Naive B cell (primary cell): ENCODE measurements at regions not wholly inside any gene's neighbourhood (a gene's known extent, or its start where the extent isn't known, plus 50 kb on each side); places are given as distances from the start of the nearest gene placed in this dataset.

ENCODE experiments used
- ATAC-seq, 2 donors: fragments of 150-1000 bp; cut with Tn5 transposase; 2 replicates each; pipeline ENCODE4 v1.10.0; 2021; ENCODE audit warnings: low read depth in 2 of 2, mild to moderate bottlenecking in 2 of 2, moderate library complexity in 2 of 2
- DNase-seq: peaks from one replicate; pipeline ENCODE4 v3.0.0; 2022
- H3K27ac Mint-ChIP-seq, 6 donors: one replicate each; pipeline ENCODE4 v1.8.0; 2020 to 2022; ENCODE audit warnings: mild to moderate bottlenecking in 6 of 6, mixed read lengths in 6 of 6, moderate library complexity in 5 of 6, inconsistent platforms in 2 of 6
- H3K27me3 Mint-ChIP-seq, 3 donors: one replicate each; pipeline ENCODE4 v1.8.0; 2021 to 2022; ENCODE audit warnings: mixed read lengths in 3 of 3, mild to moderate bottlenecking in 1 of 3
- H3K36me3 Mint-ChIP-seq, 2 donors: one replicate each; pipeline ENCODE4 v1.8.0; 2020 to 2022; ENCODE audit warnings: mixed read lengths in 2 of 2, inconsistent platforms in 1 of 2, mild to moderate bottlenecking in 1 of 2
- H3K4me1 Mint-ChIP-seq, 3 donors: one replicate each; pipeline ENCODE4 v1.8.0; 2020 to 2022; ENCODE audit warnings: mixed read lengths in 3 of 3, inconsistent platforms in 1 of 3, mild to moderate bottlenecking in 1 of 3, moderate library complexity in 1 of 3
- H3K4me3 Mint-ChIP-seq, 8 donors: one replicate each; pipeline ENCODE4 v1.8.0; 2020 to 2022; ENCODE audit warnings: mild to moderate bottlenecking in 8 of 8, mixed read lengths in 8 of 8, moderate library complexity in 8 of 8, inconsistent platforms in 2 of 8
- H3K9me3 Mint-ChIP-seq, 7 donors: one replicate each; pipeline ENCODE4 v1.8.0; 2020 to 2022; ENCODE audit warnings: mixed read lengths in 7 of 7, mild to moderate bottlenecking in 5 of 7, inconsistent platforms in 2 of 7, moderate library complexity in 1 of 7

DNA sequence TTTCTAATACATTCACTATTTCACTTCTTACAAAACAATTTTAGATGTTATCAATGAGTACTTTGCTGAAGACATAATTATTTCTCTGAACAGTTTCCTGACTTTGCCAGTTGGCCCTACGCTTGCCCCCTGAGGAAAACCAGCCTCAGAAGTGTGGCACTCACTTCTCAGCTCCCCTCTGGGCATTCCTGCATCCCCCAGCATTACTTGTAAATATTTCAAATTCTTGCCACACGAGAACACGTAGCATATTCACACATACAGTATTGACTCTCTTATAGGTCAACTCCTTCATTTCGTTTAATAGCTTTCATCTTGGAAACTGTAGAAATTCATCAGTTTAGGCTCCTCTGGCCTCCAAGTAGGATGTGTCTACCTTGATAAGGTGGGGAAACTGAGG, 65.2 kb downstream of the OTX2 start:
- Mint-ChIP-seq H3K4me1 (no peaks in the 10 kb centered on the region), H3K27me3 (peaks cover 8 to 21% (median 17%) of the 10 kb centered on the region in 3 donors), H3K36me3 (no peaks in the 10 kb centered on the region), H3K27ac (no peak overlapping the region), H3K4me3 (no peak overlapping the region), H3K9me3 (no peaks in the 10 kb centered on the region)
- DNase-seq (no peak), ATAC-seq (no peak)

DNA sequence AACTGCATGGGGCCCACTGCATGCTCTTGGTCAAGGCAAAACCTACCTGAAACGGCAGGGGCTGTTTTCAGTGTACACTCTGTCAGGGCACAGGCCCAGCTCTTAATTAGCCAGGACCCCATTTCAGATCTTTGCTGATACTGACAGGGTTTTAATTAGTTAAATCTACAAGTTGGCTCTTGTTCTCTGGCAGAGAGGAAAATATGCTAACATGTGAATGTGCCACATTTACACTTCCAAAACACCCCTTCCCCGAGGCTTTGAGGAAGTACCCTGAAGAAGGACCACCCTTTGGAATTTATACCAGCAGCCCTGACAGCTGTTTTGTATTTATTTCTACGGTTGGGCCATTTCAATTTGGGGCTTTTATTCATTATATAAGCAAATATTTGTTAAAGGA, 66.3 kb downstream of the OTX2 start:
- Mint-ChIP-seq H3K9me3 (no peaks in the 10 kb centered on the region), H3K4me1 (no peaks in the 10 kb centered on the region), H3K36me3 (no peaks in the 10 kb centered on the region), H3K27me3 (peaks cover 0 to 13% (median 10%) of the 10 kb centered on the region in 3 donors), H3K27ac (no peak overlapping the region), H3K4me3 (no peak overlapping the region)
- no peak for ATAC-seq
- no peak for DNase-seq

DNA sequence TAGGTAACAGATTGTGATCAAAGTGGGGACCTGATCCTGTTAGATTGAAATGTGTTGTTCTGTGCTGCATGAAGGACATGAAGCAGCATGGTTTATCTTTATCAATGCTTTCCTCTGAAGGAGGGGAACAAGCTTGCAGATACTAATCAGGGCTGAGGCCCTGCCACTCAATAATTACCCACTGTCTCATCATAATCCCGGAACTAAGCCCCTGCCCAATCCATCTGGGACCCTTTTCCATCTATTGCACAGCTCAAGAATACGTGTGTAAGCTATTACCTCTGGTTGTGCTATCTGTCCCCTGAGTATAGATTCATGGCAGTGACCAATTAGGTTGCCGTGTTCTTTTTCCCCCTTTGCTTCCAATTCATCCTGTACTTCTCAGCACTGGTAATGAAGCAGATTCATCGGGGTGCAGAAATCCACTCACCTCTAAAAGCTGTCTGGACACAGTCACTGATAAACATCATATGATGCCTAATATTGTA, 67.8 kb downstream of the OTX2 start:
- no peak overlapping the region for H3K27ac Mint-ChIP-seq
- H3K27me3 Mint-ChIP-seq, result peaks cover 3 to 9% (median 4%) of the 10 kb centered on the region in 3 donors
- DNase-seq (no peak), ATAC-seq (no peak)
- peaks cover 0 to 2% (median 0%) of the 10 kb centered on the region in 7 donors for H3K9me3 Mint-ChIP-seq
- no peaks in the 10 kb centered on the region for H3K4me1 Mint-ChIP-seq
- no peak overlapping the region for H3K4me3 Mint-ChIP-seq
- H3K36me3 Mint-ChIP-seq, result no peaks in the 10 kb centered on the region

DNA sequence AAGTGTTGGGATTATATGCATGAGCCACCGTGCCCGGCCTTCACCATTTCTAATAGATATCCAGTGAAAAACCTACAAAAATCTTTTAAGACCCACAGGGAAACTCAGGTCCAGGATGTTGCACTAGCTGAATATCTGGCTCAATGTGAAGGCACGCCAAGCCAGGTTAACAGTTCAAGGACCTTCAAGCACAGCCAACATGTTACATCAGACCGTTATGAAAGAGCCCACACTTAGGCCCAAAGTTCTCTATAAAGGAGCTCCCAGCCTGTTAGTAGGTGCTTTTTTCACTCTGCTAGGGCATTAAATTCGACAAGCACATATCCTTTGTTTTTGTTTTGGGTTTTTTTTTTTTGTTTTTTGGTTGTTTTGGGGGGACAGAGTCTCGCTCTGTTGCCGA, 69.0 kb downstream of the OTX2 start:
- DNase-seq (no peak), ATAC-seq (no peak)
- Mint-ChIP-seq H3K27me3 (peaks cover 4 to 14% (median 11%) of the 10 kb centered on the region in 3 donors), H3K9me3 (peaks cover 0 to 2% (median 0%) of the 10 kb centered on the region in 7 donors), H3K27ac (no peak overlapping the region), H3K4me1 (no peaks in the 10 kb centered on the region), H3K4me3 (no peak overlapping the region), H3K36me3 (no peaks in the 10 kb centered on the region)

DNA sequence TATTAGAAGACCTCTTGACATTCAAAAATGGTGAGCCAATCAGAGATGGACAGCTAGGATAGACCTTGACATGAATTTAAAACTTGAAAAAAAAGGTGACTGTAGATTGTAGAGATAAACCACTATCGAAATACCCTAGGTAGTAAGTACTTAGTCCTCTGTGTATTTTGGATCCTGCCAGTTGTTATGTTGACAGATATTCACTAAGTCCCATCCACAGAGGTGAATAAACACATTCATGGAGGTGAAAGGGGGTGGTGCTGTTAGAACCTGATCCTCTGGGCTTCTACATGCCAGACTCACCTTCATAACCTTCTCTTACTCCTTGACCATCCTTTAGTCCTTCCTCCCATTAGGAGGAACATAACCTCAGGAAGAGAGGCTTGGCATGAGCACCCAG, 72.3 kb downstream of the OTX2 start:
- Mint-ChIP-seq H3K36me3 (no peaks in the 10 kb centered on the region), H3K9me3 (peaks cover 0 to 2% (median 0%) of the 10 kb centered on the region in 7 donors), H3K4me1 (no peaks in the 10 kb centered on the region), H3K27ac (no peak overlapping the region), H3K27me3 (peaks cover 10 to 19% (median 18%) of the 10 kb centered on the region in 3 donors), H3K4me3 (no peak overlapping the region)
- DNase-seq, result no peak
- no peak for ATAC-seq

DNA sequence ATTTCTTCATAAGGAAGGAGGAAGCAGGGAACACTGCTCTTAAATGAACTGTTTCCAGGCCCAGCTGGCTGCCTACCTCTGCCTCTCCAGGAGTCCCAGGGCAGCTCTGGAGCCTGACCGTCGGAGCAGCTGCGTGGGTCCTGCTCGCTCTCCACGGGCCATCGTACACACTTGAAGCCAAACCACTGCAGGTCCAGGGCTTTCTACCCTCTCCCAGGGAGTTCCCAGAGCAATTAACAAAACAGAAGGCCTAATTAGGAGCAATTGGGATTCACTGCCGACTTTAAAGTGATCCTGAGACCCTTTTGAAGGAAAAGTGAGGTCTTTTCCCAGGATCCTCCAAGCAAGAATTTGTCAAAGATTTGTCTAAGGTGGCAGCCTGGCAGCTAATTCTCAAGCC, 76.9 kb downstream of the OTX2 start:
- Mint-ChIP-seq H3K27me3 (peaks cover 32 to 48% (median 37%) of the 10 kb centered on the region in 3 donors), H3K27ac (no peak overlapping the region), H3K4me3 (no peak overlapping the region), H3K9me3 (peaks cover 0 to 4% (median 0%) of the 10 kb centered on the region in 7 donors), H3K36me3 (no peaks in the 10 kb centered on the region), H3K4me1 (no peaks in the 10 kb centered on the region)
- ATAC-seq (no peak), DNase-seq (no peak)

DNA sequence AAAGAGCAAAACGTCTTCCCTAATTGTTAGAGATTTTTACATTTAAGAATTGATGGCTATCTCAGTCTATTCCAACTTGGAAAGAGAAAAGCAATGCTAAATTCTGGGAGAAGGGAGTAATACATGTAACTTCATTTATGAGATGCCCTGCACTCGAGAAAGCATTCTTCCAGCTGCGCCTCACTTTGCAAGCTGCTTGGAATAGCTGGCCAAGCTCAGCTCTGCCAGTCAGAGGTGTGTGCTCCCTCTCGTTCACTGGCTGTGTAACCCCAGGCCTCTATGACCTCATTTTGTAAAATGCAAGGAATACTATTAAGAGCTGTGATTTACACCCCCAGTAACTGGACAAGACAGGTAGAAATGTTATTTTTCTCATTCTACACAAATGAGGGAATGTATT, 79.1 kb downstream of the OTX2 start:
- H3K27ac Mint-ChIP-seq, result no peak overlapping the region
- no peak overlapping the region for H3K4me3 Mint-ChIP-seq
- H3K36me3 Mint-ChIP-seq, result no peaks in the 10 kb centered on the region
- H3K9me3 Mint-ChIP-seq, result peaks cover 0 to 2% (median 0%) of the 10 kb centered on the region in 7 donors
- ATAC-seq, result no peak
- DNase-seq, result no peak
- H3K27me3 Mint-ChIP-seq, result peaks cover 34 to 44% (median 35%) of the 10 kb centered on the region in 3 donors
- H3K4me1 Mint-ChIP-seq, result no peaks in the 10 kb centered on the region

DNA sequence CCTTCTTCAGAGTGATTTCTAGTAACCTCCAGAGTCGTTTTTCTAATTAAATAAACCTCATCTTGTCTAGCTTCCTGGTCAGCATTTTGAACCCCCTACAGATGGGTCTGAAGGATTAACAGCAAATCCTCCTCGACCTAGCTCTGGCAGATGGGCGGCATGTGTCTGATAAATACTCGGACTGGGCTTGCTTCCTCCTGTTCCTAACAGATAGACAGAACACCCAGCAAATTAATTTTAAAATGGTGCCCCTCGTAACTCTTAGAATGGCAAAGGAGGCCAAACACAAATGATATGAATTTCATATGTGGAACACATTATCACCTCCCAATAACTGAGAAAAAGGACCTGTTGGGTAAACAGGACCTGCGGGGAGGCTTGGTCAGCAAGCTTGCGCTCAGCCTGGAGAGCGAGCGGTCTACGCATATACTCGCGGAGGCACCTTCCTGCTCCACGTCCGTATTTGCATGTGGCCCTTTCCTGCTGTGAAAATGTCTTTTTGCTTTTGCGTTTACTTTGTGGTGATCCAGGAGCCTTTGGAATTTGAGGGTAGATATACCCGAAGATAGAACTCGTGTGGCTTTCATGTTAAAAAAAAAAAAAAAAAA, 79.6 kb downstream of the OTX2 start:
- Mint-ChIP-seq H3K27me3 (peaks cover 33 to 44% (median 35%) of the 10 kb centered on the region in 3 donors), H3K4me1 (no peaks in the 10 kb centered on the region), H3K4me3 (peak overlapping the region in 2 of 8 donors; percentile 46 to 64), H3K36me3 (no peaks in the 10 kb centered on the region), H3K9me3 (peaks cover 0 to 2% (median 0%) of the 10 kb centered on the region in 7 donors), H3K27ac (no peak overlapping the region)
- no peak for DNase-seq
- ATAC-seq, result no peak

DNA sequence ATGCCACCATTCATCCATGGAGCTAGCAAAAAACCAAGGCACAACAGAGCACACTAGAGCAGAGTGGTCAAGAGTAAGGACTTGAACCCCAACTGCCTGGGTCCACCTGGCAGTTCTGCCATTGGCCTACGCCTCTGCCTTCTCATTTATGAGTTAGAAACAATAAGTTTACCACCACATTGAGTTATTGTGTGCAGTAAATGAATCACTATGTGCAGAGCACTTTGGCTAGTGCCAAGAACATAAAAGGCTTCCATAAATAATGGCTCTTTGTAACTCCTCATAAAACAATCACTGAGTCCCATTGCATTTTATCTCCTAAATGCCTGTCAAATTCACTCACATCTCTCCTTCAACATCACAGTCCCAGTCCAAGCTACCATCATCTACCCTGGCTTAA, 86.3 kb downstream of the OTX2 start:
- Mint-ChIP-seq H3K4me1 (no peaks in the 10 kb centered on the region), H3K4me3 (no peak overlapping the region), H3K9me3 (peaks cover 0 to 5% (median 0%) of the 10 kb centered on the region in 7 donors), H3K36me3 (no peaks in the 10 kb centered on the region), H3K27ac (no peak overlapping the region), H3K27me3 (peaks cover 17 to 42% (median 18%) of the 10 kb centered on the region in 3 donors)
- ATAC-seq (no peak), DNase-seq (no peak)

DNA sequence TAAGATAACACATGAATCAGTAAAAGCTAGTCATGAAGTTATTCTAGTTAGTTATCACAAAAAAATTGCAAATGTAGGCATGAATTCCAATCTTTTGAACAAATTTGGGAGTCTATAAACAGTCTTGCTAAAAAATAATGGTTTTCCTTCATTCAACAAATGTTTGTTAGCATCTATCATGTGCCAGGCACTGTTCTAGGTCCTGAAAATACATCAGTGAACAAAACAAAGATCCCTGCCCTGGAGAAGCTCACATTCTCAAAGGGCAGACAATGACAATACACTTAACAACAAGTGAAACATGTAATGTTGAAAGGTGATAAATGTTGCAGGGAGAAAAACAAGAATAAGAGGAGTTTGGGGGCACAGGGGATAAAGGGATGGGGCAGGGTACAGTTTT, 86.9 kb downstream of the OTX2 start:
- DNase-seq, result no peak
- no peak for ATAC-seq
- H3K9me3 Mint-ChIP-seq, result peaks cover 0 to 5% (median 0%) of the 10 kb centered on the region in 7 donors
- H3K27ac Mint-ChIP-seq, result peak overlapping the region in 1 of 6 donors; percentile 5
- H3K36me3 Mint-ChIP-seq, result no peaks in the 10 kb centered on the region
- no peaks in the 10 kb centered on the region for H3K4me1 Mint-ChIP-seq
- H3K27me3 Mint-ChIP-seq, result peaks cover 20 to 47% (median 21%) of the 10 kb centered on the region in 3 donors
- peak overlapping the region in 1 of 8 donors; percentile 7 for H3K4me3 Mint-ChIP-seq

DNA sequence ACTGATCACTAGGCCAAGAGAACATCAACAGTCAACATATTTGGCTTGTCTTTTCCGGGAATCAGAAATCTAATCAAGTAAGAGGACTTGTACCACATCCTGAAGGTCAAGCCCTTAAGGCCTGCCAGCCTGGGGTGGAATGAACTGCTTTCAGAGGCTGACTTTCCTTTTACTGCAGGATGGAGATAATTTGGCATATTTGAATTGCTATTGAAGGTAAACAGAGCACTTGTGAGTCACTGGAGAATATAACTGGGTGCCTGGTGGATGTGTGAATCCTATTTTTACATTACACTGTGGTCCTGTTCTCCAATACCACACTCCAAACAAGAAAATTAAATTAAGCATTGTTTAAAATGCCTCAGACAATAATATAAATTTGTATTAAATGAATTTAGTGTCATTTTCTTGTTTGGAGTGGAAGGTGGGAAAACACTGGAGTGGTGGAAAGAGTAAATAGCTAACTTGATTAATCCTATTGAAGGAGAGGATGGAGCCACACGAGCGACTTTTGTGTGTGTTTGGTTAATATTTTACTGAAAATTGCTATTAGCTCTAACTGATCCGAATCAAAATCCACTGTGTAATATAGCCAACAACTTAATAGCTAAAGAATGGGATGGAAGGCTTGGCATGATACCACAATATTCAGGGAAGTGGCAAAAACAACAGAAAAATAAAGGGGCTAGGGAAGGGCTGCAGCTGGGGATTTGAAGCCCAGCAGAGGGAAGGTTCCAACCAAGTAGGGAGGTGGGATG, 89.4 kb downstream of the OTX2 start:
- ATAC-seq (no peak), DNase-seq (no peak)
- Mint-ChIP-seq H3K27ac (no peak overlapping the region), H3K4me1 (no peaks in the 10 kb centered on the region), H3K4me3 (no peak overlapping the region), H3K9me3 (peaks cover 0 to 5% (median 0%) of the 10 kb centered on the region in 7 donors), H3K36me3 (no peaks in the 10 kb centered on the region), H3K27me3 (peaks cover 18 to 39% (median 25%) of the 10 kb centered on the region in 3 donors)

DNA sequence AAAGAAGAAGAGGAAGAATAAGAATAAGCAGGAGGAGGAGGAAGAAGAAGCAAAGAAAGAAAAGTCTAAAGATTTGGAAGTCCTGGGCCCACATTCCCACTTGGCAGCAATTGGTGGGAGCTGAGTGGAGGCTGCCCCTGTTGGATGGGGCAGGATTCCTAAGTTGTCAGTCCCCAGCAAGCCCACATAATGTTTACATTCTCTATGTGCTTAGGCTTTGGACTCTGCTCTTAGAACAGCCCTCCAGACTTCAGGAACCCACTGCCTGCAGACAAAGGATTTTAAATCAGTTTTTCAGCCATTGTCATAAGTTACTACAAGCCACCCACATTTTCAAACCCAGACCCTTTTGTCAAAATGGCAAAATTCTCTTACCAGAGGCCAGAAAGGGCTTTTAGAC, 92.0 kb downstream of the OTX2 start:
- Mint-ChIP-seq H3K27ac (no peak overlapping the region), H3K27me3 (peaks cover 15 to 26% (median 17%) of the 10 kb centered on the region in 3 donors), H3K36me3 (no peaks in the 10 kb centered on the region)

DNA sequence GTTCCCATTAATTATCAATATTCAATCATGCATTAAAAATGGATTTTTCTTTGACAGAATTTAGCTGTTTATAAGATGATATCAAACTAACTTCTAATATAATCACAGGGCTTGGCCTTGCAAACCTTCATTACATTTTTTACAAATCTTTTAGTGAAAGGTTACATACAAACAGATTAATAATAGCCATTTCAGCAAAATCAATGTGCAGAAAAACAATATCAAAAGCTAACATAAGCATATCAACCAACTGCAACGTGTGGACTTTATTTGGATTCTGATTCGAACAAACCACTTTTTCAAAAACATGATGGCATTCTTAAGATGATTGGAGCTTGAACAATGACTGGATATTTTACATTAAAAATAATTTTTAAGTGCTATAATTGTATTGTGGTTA, 93.6 kb downstream of the OTX2 start:
- H3K27ac Mint-ChIP-seq, result no peak overlapping the region
- H3K9me3 Mint-ChIP-seq, result no peaks in the 10 kb centered on the region
- H3K4me1 Mint-ChIP-seq, result no peaks in the 10 kb centered on the region
- DNase-seq, result no peak
- H3K36me3 Mint-ChIP-seq, result no peaks in the 10 kb centered on the region
- H3K4me3 Mint-ChIP-seq, result no peak overlapping the region
- peaks cover 15 to 33% (median 17%) of the 10 kb centered on the region in 3 donors for H3K27me3 Mint-ChIP-seq
- no peak for ATAC-seq

More for the DNA sequence above, 92.0 kb downstream of the OTX2 start:
- no peaks in the 10 kb centered on the region for H3K4me1 Mint-ChIP-seq
- no peak for DNase-seq
- H3K4me3 Mint-ChIP-seq, result no peak overlapping the region
- no peak for ATAC-seq
- no peaks in the 10 kb centered on the region for H3K9me3 Mint-ChIP-seq

DNA sequence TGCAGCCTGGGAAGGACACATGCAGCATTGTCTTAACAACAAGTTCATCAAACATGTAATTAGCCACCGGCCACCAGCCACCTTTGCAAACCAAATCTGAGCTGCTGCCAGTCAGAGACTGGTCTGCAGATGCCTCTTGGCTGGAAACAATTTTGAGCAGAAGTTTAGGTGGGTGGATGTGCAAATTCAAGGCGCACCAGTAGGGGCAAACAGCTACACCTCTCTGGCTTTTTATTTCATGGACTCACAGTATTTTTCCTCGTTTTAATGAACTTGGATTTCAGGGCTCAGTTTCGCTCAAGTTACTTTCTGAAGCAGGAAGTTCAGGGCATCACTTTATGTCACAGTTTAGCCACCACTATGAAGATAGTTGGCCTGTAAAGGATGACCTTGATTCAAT, 94.3 kb downstream of the OTX2 start:
- no peaks in the 10 kb centered on the region for H3K4me1 Mint-ChIP-seq
- H3K27ac Mint-ChIP-seq, result no peak overlapping the region
- no peaks in the 10 kb centered on the region for H3K9me3 Mint-ChIP-seq
- no peaks in the 10 kb centered on the region for H3K36me3 Mint-ChIP-seq
- no peak overlapping the region for H3K4me3 Mint-ChIP-seq
- DNase-seq (no peak), ATAC-seq (no peak)
- H3K27me3 Mint-ChIP-seq, result peaks cover 11 to 27% (median 12%) of the 10 kb centered on the region in 3 donors
